C4-2B (cell line): ENCODE measurements at regions not wholly inside any gene's neighbourhood (a gene's known extent, or its start where the extent isn't known, plus 50 kb on each side); places are given as distances from the start of the nearest gene placed in this dataset.

ENCODE experiments used
- CTCF ChIP-seq: fragments of 450-650 bp; conservative IDR thresholded peaks from 2 replicates; pipeline ENCODE4 v1.5.1; 2017; ENCODE audit warnings: mild to moderate bottlenecking
- ZFX ChIP-seq: fragments of 450-650 bp; IDR thresholded peaks from 2 replicates; pipeline ENCODE4 v1.6.1; 2017

GRCh38 chr4:27592738-27593137 is 732.1 kb downstream of the STIM2 start:
- TF ChIP-seq CTCF (no peak), ZFX (no peak)
